Stimulated activated naive B cell treated with anti-CD40 and anti-IgM and Interleukin-4, amounts not matched to agents 10 μg/mL and 1 μg/mL and 100 μg/mL, for 72 hours (primary cell): ENCODE measurements at regions not wholly inside any gene's neighbourhood (a gene's known extent, or its start where the extent isn't known, plus 50 kb on each side); places are given as distances from the start of the nearest gene placed in this dataset.
"Not testable (repeated sequence)": the region's sequence is repeated elsewhere in the genome, so short reads cannot be mapped to it uniquely, and the experiment has no call there.

Source experiments
- ATAC-seq, 2 donors: fragments of 150-1000 bp; cut with Tn5 transposase; replicated peaks; 2 replicates each; pipeline ENCODE4 v1.10.0; 2021; ENCODE audit warnings: moderate library complexity in 1 of 2
- DNase-seq: peaks from one replicate; pipeline ENCODE4 v3.0.0; 2021
- H3K27ac Mint-ChIP-seq: one replicate; pipeline ENCODE4 v1.8.0; 2022; ENCODE audit warnings: mild to moderate bottlenecking, mixed read lengths
- H3K27me3 Mint-ChIP-seq, 2 donors: one replicate each; pipeline ENCODE4 v1.8.0; 2022; ENCODE audit warnings: mixed read lengths in 2 of 2
- H3K36me3 Mint-ChIP-seq, 2 donors: one replicate each; pipeline ENCODE4 v1.8.0; 2022; ENCODE audit warnings: mixed read lengths in 2 of 2, mild to moderate bottlenecking in 1 of 2
- H3K4me1 Mint-ChIP-seq, 2 donors: one replicate each; pipeline ENCODE4 v1.8.0; 2022; ENCODE audit warnings: mixed read lengths in 2 of 2, mild to moderate bottlenecking in 1 of 2
- H3K4me3 Mint-ChIP-seq, 2 donors: one replicate each; pipeline ENCODE4 v1.8.0; 2022; ENCODE audit warnings: mild to moderate bottlenecking in 2 of 2, mixed read lengths in 2 of 2, moderate library complexity in 1 of 2
- H3K9me3 Mint-ChIP-seq, 2 donors: one replicate each; pipeline ENCODE4 v1.8.0; 2022; ENCODE audit warnings: mixed read lengths in 2 of 2, mild to moderate bottlenecking in 1 of 2

GRCh38 chr5:125882061-125882460, 541.1 kb upstream of the GRAMD2B start:
- H3K9me3 Mint-ChIP-seq, result no peaks in the 10 kb centered on the region
- no peak overlapping the region for H3K27ac Mint-ChIP-seq
- ATAC-seq, result no peak
- no peaks in the 10 kb centered on the region for H3K4me1 Mint-ChIP-seq
- no peak overlapping the region for H3K4me3 Mint-ChIP-seq
- no peak for DNase-seq
- H3K36me3 Mint-ChIP-seq, result no peaks in the 10 kb centered on the region
- peaks cover 10 to 15% of the 10 kb centered on the region in 2 donors for H3K27me3 Mint-ChIP-seq

DNA sequence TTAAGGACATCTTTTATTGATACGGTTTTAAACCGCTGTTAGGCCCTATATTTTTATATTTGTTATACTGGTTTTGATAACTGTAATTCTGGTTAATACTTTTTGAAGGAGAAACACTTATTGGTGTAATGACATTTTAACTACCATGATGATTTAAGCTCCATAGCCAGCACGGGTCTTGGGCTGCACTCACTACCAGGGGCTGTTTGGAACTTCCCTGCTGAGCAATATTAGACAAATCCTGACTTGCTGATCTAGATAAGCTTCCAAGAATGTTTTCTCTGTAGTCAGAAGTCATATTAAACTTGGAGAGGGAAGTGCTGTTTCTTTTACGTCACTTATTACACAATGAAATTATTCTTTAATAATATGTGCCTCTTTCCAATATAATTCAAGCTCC, 540.0 kb upstream of the GRAMD2B start:
- Mint-ChIP-seq H3K36me3 (no peaks in the 10 kb centered on the region), H3K27me3 (peaks cover 10 to 12% of the 10 kb centered on the region in 2 donors), H3K4me3 (no peak overlapping the region), H3K4me1 (no peaks in the 10 kb centered on the region), H3K9me3 (no peaks in the 10 kb centered on the region), H3K27ac (no peak overlapping the region)
- no peak for ATAC-seq
- no peak for DNase-seq

GRCh38 chr5:125888358-125888757, 534.9 kb upstream of the GRAMD2B start:
- Mint-ChIP-seq H3K27me3 (peaks cover 21 to 25% of the 10 kb centered on the region in 2 donors), H3K27ac (no peak overlapping the region), H3K36me3 (no peaks in the 10 kb centered on the region), H3K4me3 (no peak overlapping the region), H3K9me3 (no peaks in the 10 kb centered on the region), H3K4me1 (no peaks in the 10 kb centered on the region)
- DNase-seq (no peak), ATAC-seq (no peak)

GRCh38 chr5:125890511-125890931, 532.7 kb upstream of the GRAMD2B start:
- Mint-ChIP-seq H3K27me3 (peaks cover 15 to 21% of the 10 kb centered on the region in 2 donors), H3K4me1 (no peaks in the 10 kb centered on the region), H3K27ac (no peak overlapping the region), H3K9me3 (no peaks in the 10 kb centered on the region), H3K36me3 (no peaks in the 10 kb centered on the region), H3K4me3 (no peak overlapping the region)
- DNase-seq (no peak), ATAC-seq (no peak)

DNA sequence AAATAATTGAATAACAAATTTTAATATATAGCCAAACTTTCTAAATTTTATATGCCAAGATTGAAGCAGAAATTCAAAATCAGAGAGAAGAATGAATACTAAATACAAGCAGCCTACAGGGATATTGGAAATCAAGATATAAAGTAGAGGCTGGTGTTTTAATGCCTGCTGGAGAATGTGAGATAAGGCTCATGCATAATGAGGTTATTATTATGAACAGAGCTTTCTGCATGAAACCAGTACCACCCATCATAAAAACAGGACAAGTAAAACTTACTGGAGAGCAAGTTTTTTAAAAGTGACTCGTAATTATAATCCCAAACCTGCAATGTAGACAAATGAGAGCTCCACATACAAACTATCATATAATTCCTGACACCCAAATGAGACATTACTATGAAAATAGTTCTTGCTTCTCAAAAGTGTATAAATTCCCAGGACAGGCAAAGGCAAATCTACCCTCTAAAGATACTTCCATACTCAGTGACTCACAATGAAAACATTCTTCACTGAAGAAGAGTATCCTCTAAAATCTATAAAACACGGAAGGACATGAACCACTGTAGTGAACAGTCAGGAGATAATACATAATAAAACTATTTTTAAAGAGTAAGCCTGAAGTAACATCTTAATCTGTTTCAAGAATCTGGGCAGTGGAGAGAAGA, 532.0 kb upstream of the GRAMD2B start:
- Mint-ChIP-seq H3K27ac (no peak overlapping the region), H3K27me3 (peaks cover 15 to 21% of the 10 kb centered on the region in 2 donors), H3K4me1 (no peaks in the 10 kb centered on the region), H3K4me3 (no peak overlapping the region), H3K9me3 (no peaks in the 10 kb centered on the region), H3K36me3 (no peaks in the 10 kb centered on the region)
- DNase-seq, result no peak
- no peak for ATAC-seq

GRCh38 chr5:125894383-125894782, 528.8 kb upstream of the GRAMD2B start:
- Mint-ChIP-seq H3K4me1 (no peaks in the 10 kb centered on the region), H3K4me3 (no peak overlapping the region), H3K36me3 (no peaks in the 10 kb centered on the region), H3K27ac (no peak overlapping the region), H3K27me3 (peaks cover 10 to 11% of the 10 kb centered on the region in 2 donors), H3K9me3 (no peaks in the 10 kb centered on the region)
- no peak for ATAC-seq
- no peak for DNase-seq

- DNase-seq (no peak), ATAC-seq (no peak)
- Mint-ChIP-seq H3K36me3 (no peaks in the 10 kb centered on the region), H3K27ac (no peak overlapping the region), H3K9me3 (no peaks in the 10 kb centered on the region), H3K27me3 (peaks cover 4 to 6% of the 10 kb centered on the region in 2 donors), H3K4me1 (no peaks in the 10 kb centered on the region), H3K4me3 (no peak overlapping the region)
Observed at GRCh38 chr5:125896368-125896767, 526.8 kb upstream of the GRAMD2B start.

DNA sequence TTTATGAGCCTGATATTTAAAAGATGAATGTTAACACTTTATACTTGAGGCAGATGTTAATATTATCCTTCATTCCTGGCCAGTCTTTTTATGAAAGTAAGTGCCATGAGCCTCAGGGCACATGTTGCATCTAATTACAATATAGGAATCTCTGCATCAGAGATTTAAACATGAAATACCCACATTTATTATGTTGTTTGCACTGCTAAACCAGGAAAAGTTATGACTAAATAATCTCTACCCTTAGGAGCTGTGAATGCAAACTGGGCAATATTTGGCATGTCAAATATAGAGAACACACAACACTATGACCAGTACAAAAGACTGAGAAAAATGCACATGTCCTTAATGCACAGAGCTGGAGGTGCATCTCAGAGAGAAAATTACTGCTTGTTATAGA, 526.1 kb upstream of the GRAMD2B start:
- ATAC-seq (no peak), DNase-seq (no peak)
- no peaks in the 10 kb centered on the region for H3K9me3 Mint-ChIP-seq
- no peaks in the 10 kb centered on the region for H3K4me1 Mint-ChIP-seq
- no peak overlapping the region for H3K4me3 Mint-ChIP-seq
- no peaks in the 10 kb centered on the region for H3K27me3 Mint-ChIP-seq
- no peak overlapping the region for H3K27ac Mint-ChIP-seq
- H3K36me3 Mint-ChIP-seq, result no peaks in the 10 kb centered on the region

GRCh38 chr5:125898851-125899405, 524.3 kb upstream of the GRAMD2B start:
- DNase-seq (no peak), ATAC-seq (no peak)
- H3K9me3 Mint-ChIP-seq, result no peaks in the 10 kb centered on the region
- H3K27ac Mint-ChIP-seq, result no peak overlapping the region
- H3K36me3 Mint-ChIP-seq, result no peaks in the 10 kb centered on the region
- no peak overlapping the region for H3K4me3 Mint-ChIP-seq
- H3K4me1 Mint-ChIP-seq, result no peaks in the 10 kb centered on the region
- no peaks in the 10 kb centered on the region for H3K27me3 Mint-ChIP-seq

DNA sequence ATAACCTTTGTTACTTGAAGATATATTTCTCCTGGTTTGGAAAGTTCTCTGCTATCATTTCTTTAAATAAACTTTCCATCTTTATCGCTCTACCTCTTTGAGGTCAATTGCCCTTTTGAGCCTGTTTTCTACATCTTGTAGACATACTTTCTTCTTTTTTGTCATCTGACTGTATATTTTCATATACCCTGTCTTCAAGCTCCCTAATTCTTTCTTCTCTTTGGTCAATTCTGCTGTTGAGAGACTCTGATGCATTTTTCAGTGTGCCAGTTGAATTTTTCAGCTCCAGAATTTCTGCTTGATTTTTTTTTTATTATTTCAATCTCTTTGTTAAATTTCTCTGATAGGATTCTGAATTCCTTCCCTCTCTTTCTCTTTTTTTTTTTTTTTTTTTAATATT, 511.2 kb upstream of the GRAMD2B start:
- H3K4me1 Mint-ChIP-seq, result no peaks in the 10 kb centered on the region
- DNase-seq (no peak), ATAC-seq (no peak)
- H3K4me3 Mint-ChIP-seq, result no peak overlapping the region
- H3K9me3 Mint-ChIP-seq, result peaks cover 7 to 13% of the 10 kb centered on the region in 2 donors
- H3K27ac Mint-ChIP-seq, result no peak overlapping the region
- H3K36me3 Mint-ChIP-seq, result no peaks in the 10 kb centered on the region
- H3K27me3 Mint-ChIP-seq, result peaks cover 7 to 15% of the 10 kb centered on the region in 2 donors

DNA sequence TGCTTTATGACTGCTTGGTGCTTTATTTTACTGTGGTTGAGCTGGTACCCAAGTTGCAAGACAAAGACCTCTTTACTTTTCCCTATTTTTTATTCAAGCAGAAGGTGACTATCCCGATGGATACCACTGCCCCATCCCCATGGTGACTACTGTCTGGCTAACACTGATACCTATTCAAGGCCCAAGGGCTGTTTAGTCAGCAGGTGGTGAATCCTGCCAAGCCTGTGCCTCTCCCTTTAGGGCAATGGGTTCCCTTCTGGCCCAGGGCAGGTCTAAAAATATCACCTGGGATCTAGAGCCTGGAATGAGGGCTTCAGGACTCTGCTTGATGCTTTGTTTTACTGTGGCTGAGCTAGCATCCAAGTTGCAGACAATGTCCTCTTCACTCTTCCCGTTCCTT, 510.0 kb upstream of the GRAMD2B start:
- DNase-seq (no peak), ATAC-seq (no peak)
- Mint-ChIP-seq H3K27me3 (peaks cover 7 to 15% of the 10 kb centered on the region in 2 donors), H3K4me1 (no peaks in the 10 kb centered on the region), H3K36me3 (no peaks in the 10 kb centered on the region), H3K4me3 (no peak overlapping the region), H3K9me3 (peaks cover 7 to 11% of the 10 kb centered on the region in 2 donors), H3K27ac (no peak overlapping the region)

DNA sequence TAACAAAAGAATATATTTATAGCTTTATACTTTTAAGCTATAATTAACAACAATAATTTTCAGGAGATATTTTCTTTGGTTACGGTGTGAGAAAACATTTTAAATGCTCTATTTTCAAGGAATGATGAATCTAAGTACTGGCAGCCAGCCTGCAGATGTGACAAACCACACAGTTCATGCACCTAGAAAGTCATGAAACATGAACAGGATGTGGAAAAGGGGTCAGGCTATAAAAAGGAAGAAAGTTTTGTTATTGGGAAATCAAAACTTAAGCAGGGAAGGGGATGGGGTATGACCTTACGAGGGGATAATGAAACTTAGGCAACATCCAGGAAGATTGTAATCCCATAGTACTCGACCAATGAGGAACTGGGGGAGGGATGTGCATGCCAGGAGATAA, 508.7 kb upstream of the GRAMD2B start:
- Mint-ChIP-seq H3K4me1 (no peaks in the 10 kb centered on the region), H3K9me3 (peaks cover 7 to 11% of the 10 kb centered on the region in 2 donors), H3K27me3 (peaks cover 7 to 15% of the 10 kb centered on the region in 2 donors), H3K27ac (no peak overlapping the region), H3K4me3 (no peak overlapping the region), H3K36me3 (no peaks in the 10 kb centered on the region)
- DNase-seq (no peak), ATAC-seq (no peak)

DNA sequence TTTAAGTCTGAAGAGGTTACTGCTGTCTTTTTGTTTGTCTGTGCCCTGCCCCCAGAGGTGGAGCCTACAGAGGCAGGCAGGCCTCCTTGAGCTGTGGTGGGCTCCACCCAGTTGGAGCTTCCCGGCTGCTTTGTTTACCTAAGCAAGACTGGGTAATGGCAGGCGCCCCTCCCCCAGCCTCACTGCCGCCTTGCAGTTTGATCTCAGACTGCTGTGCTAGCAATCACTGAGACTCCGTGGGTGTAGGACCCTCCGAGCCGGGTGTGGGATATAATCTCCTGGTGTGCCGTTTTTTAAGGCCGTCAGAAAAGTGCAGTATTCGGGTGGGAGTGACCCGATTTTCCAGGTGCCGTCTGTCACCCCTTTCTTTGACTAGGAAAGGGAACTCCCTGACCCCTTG, 499.3 kb upstream of the GRAMD2B start:
- ATAC-seq, H3K9me3 Mint-ChIP-seq, H3K4me1 Mint-ChIP-seq, H3K4me3 Mint-ChIP-seq, DNase-seq, H3K36me3 Mint-ChIP-seq, H3K27ac Mint-ChIP-seq: not testable (repeated sequence)
- peaks cover 0 to 12% of the 10 kb centered on the region in 2 donors for H3K27me3 Mint-ChIP-seq

- Mint-ChIP-seq H3K4me3 (no peak overlapping the region), H3K9me3 (peaks cover 7 to 11% of the 10 kb centered on the region in 2 donors), H3K4me1 (no peaks in the 10 kb centered on the region), H3K36me3 (no peaks in the 10 kb centered on the region), H3K27ac (no peak overlapping the region), H3K27me3 (peaks cover 6 to 17% of the 10 kb centered on the region in 2 donors)
- ATAC-seq, result no peak
- no peak for DNase-seq
Observed at GRCh38 chr5:125926172-125926571, 497.0 kb upstream of the GRAMD2B start.

- ATAC-seq, result no peak
- H3K36me3 Mint-ChIP-seq, result no peaks in the 10 kb centered on the region
- no peak for DNase-seq
Observed at GRCh38 chr5:125928663-125929062, 494.5 kb upstream of the GRAMD2B start.

More at GRCh38 chr5:125928663-125929062, 494.5 kb upstream of the GRAMD2B start:
- Mint-ChIP-seq H3K9me3 (peaks cover 8 to 11% of the 10 kb centered on the region in 2 donors), H3K4me1 (no peaks in the 10 kb centered on the region), H3K4me3 (no peak overlapping the region), H3K27ac (no peak overlapping the region), H3K27me3 (peaks cover 6 to 17% of the 10 kb centered on the region in 2 donors)
